ENCODE measurements at regions not wholly inside any gene's neighbourhood (a gene's known extent, or its start where the extent isn't known, plus 50 kb on each side); places are given as distances from the start of the nearest gene placed in this dataset.

DNA sequence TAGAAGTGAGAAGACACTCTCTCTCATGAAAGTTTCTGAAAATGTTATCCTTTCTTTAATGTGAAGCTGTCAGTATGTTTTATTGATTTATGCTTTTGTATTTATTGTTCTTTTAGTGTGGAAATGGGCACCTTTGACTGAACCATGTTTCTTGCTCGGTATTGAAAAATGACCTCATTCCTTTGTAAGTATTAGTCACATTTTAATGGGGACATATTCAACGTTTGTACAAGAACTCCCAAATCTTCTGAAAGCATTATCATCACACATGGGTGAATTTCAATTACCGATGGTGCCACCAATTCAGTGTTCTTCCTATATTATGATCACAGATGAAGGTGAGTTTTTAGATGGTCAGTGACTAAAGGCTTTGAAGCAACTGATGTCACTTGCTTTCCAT, 371.8 kb upstream of the GCFC2 start:
- TF ChIP-seq, protein P1, sequence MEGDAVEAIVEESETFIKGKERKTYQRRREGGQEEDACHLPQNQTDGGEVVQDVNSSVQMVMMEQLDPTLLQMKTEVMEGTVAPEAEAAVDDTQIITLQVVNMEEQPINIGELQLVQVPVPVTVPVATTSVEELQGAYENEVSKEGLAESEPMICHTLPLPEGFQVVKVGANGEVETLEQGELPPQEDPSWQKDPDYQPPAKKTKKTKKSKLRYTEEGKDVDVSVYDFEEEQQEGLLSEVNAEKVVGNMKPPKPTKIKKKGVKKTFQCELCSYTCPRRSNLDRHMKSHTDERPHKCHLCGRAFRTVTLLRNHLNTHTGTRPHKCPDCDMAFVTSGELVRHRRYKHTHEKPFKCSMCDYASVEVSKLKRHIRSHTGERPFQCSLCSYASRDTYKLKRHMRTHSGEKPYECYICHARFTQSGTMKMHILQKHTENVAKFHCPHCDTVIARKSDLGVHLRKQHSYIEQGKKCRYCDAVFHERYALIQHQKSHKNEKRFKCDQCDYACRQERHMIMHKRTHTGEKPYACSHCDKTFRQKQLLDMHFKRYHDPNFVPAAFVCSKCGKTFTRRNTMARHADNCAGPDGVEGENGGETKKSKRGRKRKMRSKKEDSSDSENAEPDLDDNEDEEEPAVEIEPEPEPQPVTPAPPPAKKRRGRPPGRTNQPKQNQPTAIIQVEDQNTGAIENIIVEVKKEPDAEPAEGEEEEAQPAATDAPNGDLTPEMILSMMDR (IDR thresholded peaks at IDR 0.05; ENCODE audit: poor library complexity), result no peak
- TF ChIP-seq EZH2phosphoT487 (IDR thresholded peaks at IDR 0.05; ENCODE audit: low read depth, severe bottlenecking, unreplicated experiment), result no peak

Measured in hepatocyte (in vitro differentiated cells).